ENCODE measurements at regions not wholly inside any gene's neighbourhood (a gene's known extent, or its start where the extent isn't known, plus 50 kb on each side); places are given as distances from the start of the nearest gene placed in this dataset.

DNA sequence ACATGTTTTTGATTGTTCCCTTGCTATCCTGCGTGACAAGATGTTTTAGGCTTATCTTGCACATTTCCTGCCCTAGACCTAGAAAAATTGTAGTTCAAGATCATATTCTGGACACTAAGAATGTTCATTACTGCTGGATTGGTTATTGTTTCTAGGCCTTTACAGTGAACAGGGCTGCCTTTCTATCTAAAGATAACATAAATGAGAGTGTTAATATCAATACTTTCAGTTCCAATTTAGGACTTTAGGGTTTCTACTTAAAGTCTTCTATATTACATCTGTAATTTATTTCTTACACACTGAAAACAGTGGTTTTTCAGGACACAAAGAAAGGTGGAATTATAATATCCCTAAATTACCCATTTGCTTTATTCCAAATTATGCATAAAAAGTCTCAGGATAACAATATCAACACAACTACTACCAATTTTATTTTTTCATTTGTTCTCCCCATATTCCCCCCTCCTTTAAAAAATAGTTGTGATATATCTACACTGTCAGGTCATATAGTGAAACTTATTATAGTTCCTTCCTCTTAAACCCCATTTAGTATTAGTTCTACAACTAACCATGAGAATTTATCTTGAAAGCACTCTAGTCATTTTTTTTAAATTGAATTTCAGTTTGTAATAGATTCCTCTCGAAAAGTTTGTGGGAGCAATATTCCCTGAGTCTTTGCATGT, 293.9 kb upstream of the RIOK2 start:
- TF ChIP-seq CTCF (IDR thresholded peaks at IDR 0.05 in 4 of 5, conservative IDR thresholded peaks at IDR 0.05 in 1 of 5): no peak
- TF ChIP-seq POLR2A (IDR thresholded peaks at IDR 0.05): no peak

Data from gastrocnemius medialis (tissue), 4 donors.